SW 1271 (cell line): ENCODE measurements at regions not wholly inside any gene's neighbourhood (a gene's known extent, or its start where the extent isn't known, plus 50 kb on each side); places are given as distances from the start of the nearest gene placed in this dataset.

Experiments used
- DNase-seq, 2 experiments: peaks; one replicate each; lab custom pipeline; 2025; lab: John Stamatoyannopoulos, UW

DNA sequence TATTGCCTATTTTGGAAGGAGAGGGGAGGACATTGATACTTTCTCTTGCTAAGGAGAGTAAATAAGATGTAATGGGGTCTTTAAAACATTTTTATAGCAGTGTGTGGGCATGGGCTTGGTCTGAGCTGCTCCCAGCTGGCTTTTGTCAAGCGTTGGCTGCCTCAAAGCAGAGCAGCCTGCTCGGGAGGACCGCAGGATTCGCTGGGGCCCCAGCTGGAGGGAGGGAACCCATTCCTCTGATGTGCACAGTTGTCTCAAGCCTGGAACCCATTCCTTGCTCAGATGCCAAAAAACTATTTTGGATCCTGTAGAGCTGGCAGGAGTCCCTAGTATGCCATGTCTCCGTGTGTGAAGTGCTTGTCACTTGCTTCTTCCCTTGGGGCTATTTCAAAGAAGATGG, 59.4 kb upstream of the RMDN2 start:
- DNase-seq, result no peak

DNA sequence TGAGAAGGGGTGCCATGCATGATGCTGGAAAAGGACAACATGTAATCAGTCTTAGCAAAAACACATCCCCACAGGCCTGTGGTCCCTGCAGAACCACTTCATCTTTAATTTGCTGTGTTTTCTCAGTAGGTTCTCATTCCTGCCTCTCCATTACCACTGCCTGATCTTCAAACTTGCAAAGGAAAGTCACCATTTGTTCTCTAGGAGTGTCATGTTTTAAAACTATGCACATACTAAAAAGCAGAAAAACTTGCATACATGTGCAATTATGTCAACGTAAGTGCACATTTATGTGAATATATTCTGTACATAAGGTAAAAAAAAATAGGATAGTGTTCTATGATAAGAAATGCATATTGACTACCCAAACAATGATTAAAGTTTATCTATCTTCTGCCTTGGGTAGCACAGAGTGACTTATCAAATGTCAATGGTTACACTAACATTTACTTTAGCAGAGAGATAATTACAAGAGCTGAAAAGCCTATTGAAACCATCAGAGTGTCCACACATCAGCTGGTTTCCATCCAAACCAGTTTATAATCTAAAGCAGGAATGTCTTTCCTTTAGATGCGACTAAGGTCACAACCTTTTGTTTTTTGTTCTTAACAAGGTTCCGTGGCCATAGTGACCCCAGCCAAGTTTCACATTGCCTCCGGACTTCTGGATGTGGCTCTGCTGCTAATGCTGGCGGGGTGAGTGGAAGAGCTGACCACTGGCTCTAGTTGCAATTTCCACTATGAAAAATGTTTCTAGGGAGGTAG, 58.7 kb upstream of the RMDN2 start:
- no peak for DNase-seq

DNA sequence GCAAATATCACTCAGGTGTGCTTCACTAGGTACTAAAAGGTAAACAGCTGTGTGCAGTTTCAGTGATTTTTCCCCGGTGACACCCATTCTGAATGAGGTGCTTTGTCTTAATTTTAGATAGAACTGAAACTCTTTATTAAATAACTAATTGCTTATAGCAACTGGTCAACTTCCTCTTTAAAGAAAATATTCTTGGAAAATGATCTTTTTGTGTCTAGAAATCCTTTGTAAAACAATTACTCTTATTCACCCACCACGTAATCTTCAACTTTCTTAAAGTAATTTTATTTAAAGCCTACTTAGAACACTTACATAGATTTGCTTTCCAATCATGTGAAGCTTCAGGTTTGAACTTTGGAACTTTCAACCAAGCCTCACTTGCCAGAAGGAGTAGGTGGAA, 57.9 kb upstream of the RMDN2 start:
- DNase-seq, result no peak

DNA sequence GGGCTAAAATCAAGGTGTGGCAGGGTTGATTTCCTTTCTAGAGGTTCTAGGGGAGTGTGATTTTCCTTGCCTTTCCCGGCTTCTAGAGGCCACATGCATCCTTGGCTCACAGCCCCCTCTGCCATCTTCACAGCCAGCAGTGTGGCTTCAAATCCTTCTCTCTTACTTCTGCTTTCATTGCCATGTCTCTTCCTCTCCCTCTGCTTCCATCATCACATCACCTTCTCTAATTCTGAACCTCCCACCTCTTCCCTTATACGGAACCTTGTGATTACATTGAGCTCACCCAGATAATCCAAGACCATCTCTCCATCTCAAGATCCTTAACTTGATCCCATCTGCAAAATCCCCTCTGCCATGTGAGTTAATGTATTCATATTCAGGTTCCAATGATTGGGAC, 56.2 kb upstream of the RMDN2 start:
- DNase-seq, result no peak

DNA sequence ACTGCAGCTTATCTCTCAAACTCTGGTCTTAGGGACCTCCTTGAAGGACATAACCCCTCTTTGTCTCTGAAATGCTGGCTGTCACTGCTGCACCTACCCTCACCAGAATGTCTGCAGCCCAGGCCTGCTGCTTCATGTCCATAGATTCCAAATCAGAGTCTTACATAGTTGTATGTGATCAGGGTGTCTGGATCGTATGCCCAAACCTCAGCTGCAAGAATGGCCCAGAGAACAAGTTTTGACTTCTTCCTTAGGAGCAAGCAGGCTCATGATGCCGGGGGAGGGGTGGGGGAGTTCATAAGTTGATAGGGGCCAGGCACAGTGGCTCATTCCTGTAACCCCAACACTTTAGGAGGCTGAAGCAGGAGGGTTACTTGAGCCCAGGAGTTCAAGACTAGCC, 55.8 kb upstream of the RMDN2 start:
- DNase-seq, result no peak

DNA sequence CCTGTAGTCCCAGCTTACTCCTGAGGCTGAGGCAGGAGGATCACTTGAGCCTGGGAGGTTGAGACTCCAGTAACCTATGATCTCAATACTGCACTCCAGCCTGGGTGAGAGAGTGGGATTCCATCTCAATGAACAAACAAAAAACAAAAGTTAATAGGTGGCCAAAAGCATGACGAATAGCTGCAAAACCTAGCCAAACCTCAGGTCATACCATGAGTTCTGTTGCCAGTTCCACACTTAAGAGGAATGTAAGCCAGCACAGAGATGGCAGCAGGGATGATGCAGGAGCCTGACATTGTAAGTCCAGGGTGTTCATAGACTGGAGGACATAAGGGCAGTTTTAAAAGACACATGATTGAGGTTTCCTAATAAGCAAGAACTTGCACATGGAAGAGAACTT, 55.3 kb upstream of the RMDN2 start:
- DNase-seq, result no peak

DNA sequence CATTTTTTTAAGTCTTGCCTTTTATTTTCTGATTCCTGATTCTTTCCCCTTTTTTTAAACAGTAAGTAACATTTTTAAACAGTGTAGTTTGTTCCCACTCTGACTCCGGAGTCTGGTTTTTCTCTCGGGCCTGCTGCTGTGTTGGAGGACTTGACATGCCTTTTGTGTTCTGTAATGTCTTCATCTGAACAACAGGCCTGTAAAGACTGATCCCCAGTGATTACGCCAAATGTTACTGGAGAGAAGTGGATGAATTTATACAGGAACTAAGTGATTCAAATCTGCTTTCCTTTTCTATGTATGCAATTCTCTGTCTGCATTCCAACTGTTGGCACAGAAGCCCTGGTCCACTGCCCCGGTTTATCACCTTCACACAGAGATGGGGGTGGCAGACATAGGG, 54.3 kb upstream of the RMDN2 start:
- DNase-seq, result no peak

DNA sequence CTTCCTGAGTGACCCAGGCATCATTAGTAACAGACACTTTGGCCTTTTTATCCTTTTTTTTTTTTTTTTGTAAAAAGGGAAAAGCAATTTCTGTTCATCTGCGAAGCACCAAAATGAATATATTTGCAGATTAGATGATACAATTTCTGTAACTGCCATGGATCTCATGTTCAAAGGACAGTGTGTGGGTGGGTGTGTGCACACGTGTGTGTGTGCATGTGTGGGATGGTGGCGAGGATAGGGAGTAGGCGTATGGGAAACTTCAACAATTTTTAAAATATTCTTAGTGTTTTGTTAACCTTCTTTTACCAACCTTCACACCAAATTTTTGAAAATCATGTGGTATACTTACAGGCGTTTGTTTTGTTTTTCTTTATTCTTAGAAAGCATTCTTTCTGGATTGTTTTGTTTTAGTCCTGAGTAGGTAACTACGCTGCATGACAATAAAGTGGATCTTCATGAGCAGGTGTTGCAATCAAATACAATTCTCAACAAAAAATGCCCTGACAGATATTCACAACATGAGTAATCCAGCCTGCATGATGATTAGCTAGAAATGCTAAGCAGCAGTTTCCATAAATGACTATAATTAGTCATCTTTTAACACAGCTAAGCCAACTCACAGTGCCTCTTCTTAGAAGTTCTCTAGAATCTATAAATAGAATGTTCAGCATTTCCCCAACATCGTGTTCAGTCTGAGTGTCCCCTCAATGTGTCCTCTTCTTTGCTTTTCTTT, 53.5 kb upstream of the RMDN2 start:
- DNase-seq, result no peak

DNA sequence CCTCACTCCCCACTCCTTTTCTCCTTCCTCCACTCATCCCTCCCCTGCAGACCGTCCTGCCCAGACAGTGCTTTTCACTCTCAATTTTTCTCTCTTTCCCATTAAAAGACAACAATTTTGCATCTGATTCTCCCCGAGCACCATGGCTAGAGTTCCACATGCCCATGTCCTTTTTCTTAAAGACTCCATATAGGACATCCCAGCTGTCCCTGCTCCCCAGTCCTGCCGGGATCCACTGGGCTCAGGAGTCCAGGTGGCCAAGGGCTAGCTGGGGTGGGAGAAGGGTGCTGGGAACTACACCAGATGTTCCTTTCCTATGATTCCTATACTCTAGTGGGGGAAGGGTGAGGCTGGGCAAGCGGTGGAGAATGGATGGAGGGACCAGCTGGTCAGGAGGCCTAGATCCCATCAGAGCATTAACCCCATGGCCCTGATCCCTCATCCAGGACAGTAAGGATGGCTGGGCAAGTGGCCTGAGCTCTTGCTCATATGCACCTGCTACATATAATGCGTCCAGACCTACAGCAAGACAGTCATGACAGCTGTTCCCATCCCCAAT, 52.8 kb upstream of the RMDN2 start:
- DNase-seq, result no peak

DNA sequence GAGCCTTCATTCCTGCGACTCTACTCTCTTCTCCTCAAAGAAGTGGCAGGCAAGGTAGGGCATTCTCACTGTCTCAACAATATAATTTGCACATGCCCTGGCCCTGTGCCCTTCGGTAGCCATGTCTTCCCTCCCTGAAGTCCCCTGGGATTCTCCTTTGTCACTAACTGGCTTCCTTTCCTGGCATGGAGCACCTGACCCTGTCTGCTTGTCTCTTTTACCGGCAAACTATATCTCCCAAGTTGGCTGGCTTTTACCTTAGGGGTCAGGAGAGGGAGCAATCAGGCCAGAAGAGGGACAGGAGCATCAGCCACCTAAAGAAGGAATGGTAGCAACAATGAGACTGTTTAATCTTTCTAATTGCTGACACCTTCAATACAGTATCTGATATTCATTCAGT, 51.9 kb upstream of the RMDN2 start:
- DNase-seq, result no peak

DNA sequence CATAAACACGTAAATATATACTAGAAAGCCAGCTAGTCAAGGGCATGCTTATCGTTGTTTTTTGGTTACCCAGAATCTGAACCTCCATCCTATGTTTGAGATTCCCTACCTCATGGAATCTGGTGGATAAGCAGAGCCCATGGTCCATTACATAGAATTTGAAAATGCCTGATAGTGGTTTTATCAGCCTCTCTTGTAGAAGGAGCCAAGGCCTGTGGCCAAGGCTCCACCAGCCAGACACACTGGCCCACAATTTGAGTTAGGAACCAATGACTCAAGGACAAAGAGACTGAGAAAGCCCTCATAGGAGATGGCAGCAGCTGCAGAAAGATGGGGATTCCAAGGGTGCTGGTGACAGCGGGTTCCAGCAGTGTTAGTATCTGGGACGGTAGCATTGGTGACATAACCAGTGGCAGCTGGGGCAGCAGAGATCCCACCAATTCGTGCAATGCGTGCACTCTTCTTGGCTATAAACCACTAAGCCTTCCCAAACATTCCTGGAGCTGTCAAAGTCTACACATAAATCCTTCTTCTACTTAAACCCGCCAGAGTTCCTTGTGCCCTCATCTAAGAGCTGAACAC, 51.2 kb upstream of the RMDN2 start:
- DNase-seq, result no peak

DNA sequence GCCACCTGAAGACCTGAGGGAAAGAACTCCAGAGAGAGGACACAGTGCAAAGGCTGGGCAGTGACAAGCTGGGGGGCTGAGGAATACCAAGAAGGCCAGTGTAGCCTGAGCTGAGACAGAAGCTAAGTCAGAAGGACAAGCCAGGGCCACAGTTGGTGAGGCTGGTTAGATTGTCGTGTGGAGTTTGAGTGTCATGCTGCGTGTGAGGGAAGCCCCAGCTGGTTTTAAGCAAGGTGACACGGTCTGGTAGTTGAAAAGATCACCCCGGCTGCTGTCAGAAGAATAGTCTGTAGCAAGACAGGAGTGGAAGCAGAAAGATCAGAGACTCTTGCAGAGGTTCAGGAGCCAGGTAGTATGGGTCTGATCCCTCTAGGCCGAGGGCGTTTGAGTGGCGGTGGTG, 50.6 kb upstream of the RMDN2 start:
- DNase-seq, result no peak
